AG08395 (cell line): ENCODE measurements at regions not wholly inside any gene's neighbourhood (a gene's known extent, or its start where the extent isn't known, plus 50 kb on each side); places are given as distances from the start of the nearest gene placed in this dataset.
A peak's percentile ranks its signal among the peaks of the same experiment; 100 is the strongest.
"Not testable (repeated sequence)": the region's sequence is repeated elsewhere in the genome, so short reads cannot be mapped to it uniquely, and the experiment has no call there.

Experiments used
- DNase-seq: peaks from one replicate; pipeline ENCODE4 v3.0.0; 2012; ENCODE audit warnings: mixed read lengths, low spot score

- no peak for DNase-seq
Measured at GRCh38 chrX:140065961-140066662, 100.8 kb upstream of the CXorf66 start.

- DNase-seq: no peak
Measured at GRCh38 chrX:140064993-140065392, 99.7 kb upstream of the CXorf66 start.

- DNase-seq: peak; percentile 61
Measured at GRCh38 chrX:140057001-140057411, 91.7 kb upstream of the CXorf66 start.

GRCh38 chrX:140053846-140054245, 88.5 kb upstream of the CXorf66 start:
- no peak for DNase-seq

- DNase-seq: no peak
Measured at GRCh38 chrX:140050906-140051305, 85.6 kb upstream of the CXorf66 start.

- no peak for DNase-seq
Measured at GRCh38 chrX:140040386-140040785, 75.1 kb upstream of the CXorf66 start.

- no peak for DNase-seq
Measured at GRCh38 chrX:140038842-140039241, 73.5 kb upstream of the CXorf66 start.

GRCh38 chrX:140034916-140035315, 69.6 kb upstream of the CXorf66 start:
- DNase-seq: no peak

GRCh38 chrX:140022482-140022881, 57.2 kb upstream of the CXorf66 start:
- DNase-seq: no peak

GRCh38 chrX:140019134-140019533, 53.8 kb upstream of the CXorf66 start:
- not testable (repeated sequence) for DNase-seq
